ENCODE measurements at regions not wholly inside any gene's neighbourhood (a gene's known extent, or its start where the extent isn't known, plus 50 kb on each side); places are given as distances from the start of the nearest gene placed in this dataset.

- Histone ChIP-seq H3K9ac (ENCODE audit: extremely low read depth, insufficient read length, low read length) (no peak overlapping the region), H2AFZ (ENCODE audit: low read length) (no peak overlapping the region), H3K4me1 (ENCODE audit: insufficient read depth, low read length) (0 out of 2 replicates have a peak, but pooled peaks cover 2% of the 10 kb centered on the region), H3K79me2 (ENCODE audit: insufficient read depth, low read length) (no peaks in the 10 kb centered on the region), H4K20me1 (ENCODE audit: control insufficient read depth, insufficient read depth, insufficient read length) (no peaks in the 10 kb centered on the region), H4K5ac (ENCODE audit: insufficient read length, low read depth, low read length) (no peak overlapping the region), H3K27ac (ENCODE audit: insufficient read length, low read depth, low read length) (no peak overlapping the region), H2BK20ac (ENCODE audit: low read depth, low read length, poor library complexity, severe bottlenecking) (no peak overlapping the region), H3K79me1 (ENCODE audit: insufficient read depth, low read depth, low read length, poor library complexity, severe bottlenecking) (no peaks in the 10 kb centered on the region), H3K23me2 (ENCODE audit: insufficient read length, low read depth, low read length, poor library complexity, severe bottlenecking) (no peaks in the 10 kb centered on the region), H4K8ac (replicated peaks; ENCODE audit: insufficient read length, low read depth, low read length) (no peak overlapping the region), H2BK15ac (ENCODE audit: low read depth, low read length) (no peak overlapping the region), H3K4ac (ENCODE audit: low read depth, low read length) (no peak overlapping the region), H2BK5ac (ENCODE audit: insufficient read length, low read length) (no peak overlapping the region), H2AK5ac (ENCODE audit: insufficient read length, low read length) (no peak overlapping the region), H3K23ac (ENCODE audit: insufficient read length, low read depth, low read length) (no peak overlapping the region), H3T11ph (ENCODE audit: low read length) (no peak overlapping the region), H2BK120ac (ENCODE audit: low read depth, low read length, poor library complexity, severe bottlenecking) (no peak overlapping the region), H3K9me3 (ENCODE audit: control insufficient read depth, low read depth, low read length) (no peaks in the 10 kb centered on the region), H4K91ac (ENCODE audit: insufficient read length, low read depth, low read length) (no peak overlapping the region), H3K56ac (ENCODE audit: insufficient read length, low read depth, low read length) (no peak overlapping the region), H3K14ac (ENCODE audit: insufficient read depth, low read length) (no peak overlapping the region), H3K27me3 (ENCODE audit: insufficient read depth, low read length) (no peaks in the 10 kb centered on the region), H3K18ac (ENCODE audit: insufficient read length, low read depth, low read length) (no peak overlapping the region), H3K4me2 (ENCODE audit: insufficient read depth, insufficient read length, low read length) (peak overlapping the region; percentile 11), H2BK12ac (ENCODE audit: insufficient read length, low read depth, low read length) (no peak overlapping the region)
- no CpG with 5 or more reads among the region's 2 CpGs for WGBS (ENCODE audit: extremely low coverage, insufficient read length, low lambda C conversion rate)
- peaks cover 10 to 54% (median 17%) of the 10 kb centered on the region in 3 experiments for H3K36me3 Mint-ChIP-seq (ENCODE audit: insufficient read depth in 1 of 3, low read depth in 3 of 3)
- peak overlapping the region; percentile 61 to 99 (median 98); a peak in 5 of 7 replicates for H3K27ac Mint-ChIP-seq
- peaks cover 24 to 30% of the 10 kb centered on the region in 2 experiments for H3K4me1 Mint-ChIP-seq
- H3K27me3 Mint-ChIP-seq (ENCODE audit: low read depth) = no peaks in the 10 kb centered on the region
- peaks cover 17 to 20% of the 10 kb centered on the region in 2 experiments for H3K9me3 Mint-ChIP-seq
- TF ChIP-seq CTCF (conservative IDR thresholded peaks at IDR 0.05) = no peak
- peak overlapping the region; percentile 14 to 43; a peak in 4 of 5 replicates for H3K4me3 Mint-ChIP-seq
- no peak for DNase-seq
Observed at GRCh38 chr2:57796527-57796926, 250.1 kb upstream of the VRK2 start.

Data from H9 (cell line).